ENCODE measurements at regions not wholly inside any gene's neighbourhood (a gene's known extent, or its start where the extent isn't known, plus 50 kb on each side); places are given as distances from the start of the nearest gene placed in this dataset.
A peak's percentile ranks its signal among the peaks of the same experiment; 100 is the strongest.
"Not testable (repeated sequence)": the region's sequence is repeated elsewhere in the genome, so short reads cannot be mapped to it uniquely, and the experiment has no call there.

- H3K9ac ChIP-seq (ENCODE audit: insufficient read depth, low read depth, low read length); intact Hi-C loops (cut with micrococcal nuclease; ENCODE audit: unreplicated experiment); BruUV-seq (replicated peaks); H3K4me3 ChIP-seq (replicated peaks in 1 of 3; ENCODE audit: insufficient read depth in 1 of 3, low read depth in 2 of 3, low read length in 3 of 3); POLR2A ChIA-PET; in situ Hi-C loops (cut with HindIII; ENCODE audit: extremely low pct_ligation_motif_present, low pct_unique_long_range_greater_than_20kb); H3K4me2 ChIP-seq (ENCODE audit: low read depth, low read length); H2AFZ ChIP-seq (ENCODE audit: low read length); H4K20me1 ChIP-seq (ENCODE audit: insufficient read depth, low read length); H3K36me3 ChIP-seq (replicated peaks in 1 of 2; ENCODE audit: control insufficient read depth in 1 of 2, insufficient read depth in 2 of 2, low read length in 2 of 2); H3K9me3 ChIP-seq (ENCODE audit: low read length); H3K4me1 ChIP-seq (ENCODE audit: insufficient read depth, low read length); FAIRE-seq; H3K79me2 ChIP-seq (ENCODE audit: insufficient read depth, low read length); H3K27ac ChIP-seq (ENCODE audit: extremely low read length, insufficient read depth, low read length); H3K27me3 ChIP-seq (ENCODE audit: control insufficient read depth in 1 of 2, insufficient read depth in 2 of 2, low read length in 2 of 2); CTCF ChIA-PET (ENCODE audit: low intra/inter-chr PET ratio, low total read pairs): not testable (repeated sequence)
- 11% methylated on average over 8 of the region's 9 CpGs for WGBS (ENCODE audit: low lambda C conversion rate)
- peak; percentile 40; the same call in 1 of the 2 replicates for TF ChIP-seq STAG1 (CRISPR knock-in tag; IDR thresholded peaks at IDR 0.05)
- TF ChIP-seq, protein P1, sequence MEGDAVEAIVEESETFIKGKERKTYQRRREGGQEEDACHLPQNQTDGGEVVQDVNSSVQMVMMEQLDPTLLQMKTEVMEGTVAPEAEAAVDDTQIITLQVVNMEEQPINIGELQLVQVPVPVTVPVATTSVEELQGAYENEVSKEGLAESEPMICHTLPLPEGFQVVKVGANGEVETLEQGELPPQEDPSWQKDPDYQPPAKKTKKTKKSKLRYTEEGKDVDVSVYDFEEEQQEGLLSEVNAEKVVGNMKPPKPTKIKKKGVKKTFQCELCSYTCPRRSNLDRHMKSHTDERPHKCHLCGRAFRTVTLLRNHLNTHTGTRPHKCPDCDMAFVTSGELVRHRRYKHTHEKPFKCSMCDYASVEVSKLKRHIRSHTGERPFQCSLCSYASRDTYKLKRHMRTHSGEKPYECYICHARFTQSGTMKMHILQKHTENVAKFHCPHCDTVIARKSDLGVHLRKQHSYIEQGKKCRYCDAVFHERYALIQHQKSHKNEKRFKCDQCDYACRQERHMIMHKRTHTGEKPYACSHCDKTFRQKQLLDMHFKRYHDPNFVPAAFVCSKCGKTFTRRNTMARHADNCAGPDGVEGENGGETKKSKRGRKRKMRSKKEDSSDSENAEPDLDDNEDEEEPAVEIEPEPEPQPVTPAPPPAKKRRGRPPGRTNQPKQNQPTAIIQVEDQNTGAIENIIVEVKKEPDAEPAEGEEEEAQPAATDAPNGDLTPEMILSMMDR (CRISPR knock-in tag; IDR thresholded peaks at IDR 0.05), result peak; percentile 33
- DNase-seq (ENCODE audit: low spot score) (peak; percentile 2), ATAC-seq (peak; percentile 61)
Measured at GRCh38 chr16:33995821-33996372, 536.5 kb downstream of the TP53TG3F start.

- ATAC-seq; in situ Hi-C loops (cut with HindIII; ENCODE audit: extremely low pct_ligation_motif_present, low pct_unique_long_range_greater_than_20kb): not testable (repeated sequence)
Measured at GRCh38 chr16:34001184-34001583, 541.8 kb downstream of the TP53TG3F start.

DNA sequence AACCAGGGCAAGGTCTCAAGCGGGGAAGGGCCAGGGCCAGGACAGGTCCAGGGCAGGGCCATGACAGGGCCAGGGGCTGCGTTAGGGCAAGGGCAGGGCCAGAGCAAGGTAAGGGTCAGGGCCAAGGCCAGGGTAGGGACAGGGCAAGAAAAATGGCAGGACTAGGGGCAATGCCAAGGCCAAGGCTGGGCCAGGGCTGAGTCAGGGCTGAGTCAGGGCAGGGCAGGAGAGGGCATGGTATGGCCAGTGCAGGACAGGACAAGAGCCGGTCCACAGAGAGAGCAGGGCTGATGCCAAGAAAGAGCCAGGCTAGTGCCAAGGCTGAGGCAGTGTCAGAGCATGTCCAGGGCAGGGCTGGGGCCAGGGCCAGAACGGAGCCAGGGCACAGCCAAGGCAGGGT, 542.5 kb downstream of the TP53TG3F start:
- not testable (repeated sequence) for BruUV-seq (replicated peaks)

More at GRCh38 chr16:34001184-34001583, 541.8 kb downstream of the TP53TG3F start:
- H4K20me1 ChIP-seq (ENCODE audit: insufficient read depth, low read length); DNase-seq (ENCODE audit: low spot score); CTCF ChIA-PET (ENCODE audit: low intra/inter-chr PET ratio, low total read pairs); H2AFZ ChIP-seq (ENCODE audit: low read length); BruUV-seq (replicated peaks); H3K4me1 ChIP-seq (ENCODE audit: insufficient read depth, low read length); H3K9me3 ChIP-seq (ENCODE audit: low read length); H3K27me3 ChIP-seq (ENCODE audit: control insufficient read depth in 1 of 2, insufficient read depth in 2 of 2, low read length in 2 of 2); H3K36me3 ChIP-seq (replicated peaks in 1 of 2; ENCODE audit: control insufficient read depth in 1 of 2, insufficient read depth in 2 of 2, low read length in 2 of 2); POLR2A ChIA-PET; H3K27ac ChIP-seq (ENCODE audit: extremely low read length, insufficient read depth, low read length); FAIRE-seq; intact Hi-C loops (cut with micrococcal nuclease; ENCODE audit: unreplicated experiment); H3K9ac ChIP-seq (ENCODE audit: insufficient read depth, low read depth, low read length); H3K4me3 ChIP-seq (replicated peaks in 1 of 3; ENCODE audit: insufficient read depth in 1 of 3, low read depth in 2 of 3, low read length in 3 of 3); H3K79me2 ChIP-seq (ENCODE audit: insufficient read depth, low read length); H3K4me2 ChIP-seq (ENCODE audit: low read depth, low read length): not testable (repeated sequence)
- WGBS (ENCODE audit: low lambda C conversion rate), result 0% methylated on average over 1 of the region's 4 CpGs

More for the DNA sequence above, 542.5 kb downstream of the TP53TG3F start:
- intact Hi-C loops (cut with micrococcal nuclease; ENCODE audit: unreplicated experiment); H3K27ac ChIP-seq (ENCODE audit: extremely low read length, insufficient read depth, low read length); H3K4me1 ChIP-seq (ENCODE audit: insufficient read depth, low read length); in situ Hi-C loops (cut with HindIII; ENCODE audit: extremely low pct_ligation_motif_present, low pct_unique_long_range_greater_than_20kb); H3K9me3 ChIP-seq (ENCODE audit: low read length); H3K27me3 ChIP-seq (ENCODE audit: control insufficient read depth in 1 of 2, insufficient read depth in 2 of 2, low read length in 2 of 2); H3K79me2 ChIP-seq (ENCODE audit: insufficient read depth, low read length); H2AFZ ChIP-seq (ENCODE audit: low read length); H3K36me3 ChIP-seq (replicated peaks in 1 of 2; ENCODE audit: control insufficient read depth in 1 of 2, insufficient read depth in 2 of 2, low read length in 2 of 2); DNase-seq (ENCODE audit: low spot score); H3K4me3 ChIP-seq (replicated peaks in 1 of 3; ENCODE audit: insufficient read depth in 1 of 3, low read depth in 2 of 3, low read length in 3 of 3); H4K20me1 ChIP-seq (ENCODE audit: insufficient read depth, low read length); H3K9ac ChIP-seq (ENCODE audit: insufficient read depth, low read depth, low read length); H3K4me2 ChIP-seq (ENCODE audit: low read depth, low read length); POLR2A ChIA-PET; CTCF ChIA-PET (ENCODE audit: low intra/inter-chr PET ratio, low total read pairs); ATAC-seq; FAIRE-seq: not testable (repeated sequence)
- WGBS (ENCODE audit: low lambda C conversion rate), result 38% methylated on average over 2 of the region's 4 CpGs

Data from HepG2 (cell line).